Activated T-cell treated with anti-CD3 and anti-CD28 coated beads, Interleukin-2, amount 50 U/mL, for 4 hours (primary cell): ENCODE measurements at regions not wholly inside any gene's neighbourhood (a gene's known extent, or its start where the extent isn't known, plus 50 kb on each side); places are given as distances from the start of the nearest gene placed in this dataset.

Source experiments
- ATAC-seq, 2 donors: fragments of 200-7000 bp; cut with Tn5 transposase; one replicate each; pipeline ENCODE4 v1.10.0; 2021
- DNase-seq: peaks from one replicate; pipeline ENCODE4 v3.0.0-alpha.2; 2020
- H3K27me3 Mint-ChIP-seq: one replicate; pipeline ENCODE4 v1.8.0; 2021; ENCODE audit warnings: low read depth, mixed read lengths
- H3K36me3 Mint-ChIP-seq: one replicate; pipeline ENCODE4 v1.8.0; 2022; ENCODE audit warnings: mixed read lengths; ENCODE audit not compliant: insufficient read depth
- H3K4me1 Mint-ChIP-seq: one replicate; pipeline ENCODE4 v1.8.0; 2021; ENCODE audit warnings: low read depth, mixed read lengths
- H3K4me3 Mint-ChIP-seq: one replicate; pipeline ENCODE4 v1.8.0; 2021; ENCODE audit warnings: mild to moderate bottlenecking, moderate library complexity, mixed read lengths
- H3K9me3 Mint-ChIP-seq: one replicate; pipeline ENCODE4 v1.8.0; 2021; ENCODE audit warnings: mixed read lengths

- no peak for DNase-seq
- no peak for ATAC-seq
- Mint-ChIP-seq H3K4me3 (no peak overlapping the region), H3K36me3 (no peaks in the 10 kb centered on the region), H3K9me3 (peaks cover 16% of the 10 kb centered on the region), H3K27me3 (no peaks in the 10 kb centered on the region), H3K4me1 (no peaks in the 10 kb centered on the region)
Measured at GRCh38 chr2:21912405-21912804, 788.6 kb downstream of the TDRD15 start.

GRCh38 chr2:21915201-21915600, 791.4 kb downstream of the TDRD15 start:
- H3K27me3 Mint-ChIP-seq: no peaks in the 10 kb centered on the region
- H3K4me1 Mint-ChIP-seq: no peaks in the 10 kb centered on the region
- DNase-seq: no peak
- no peaks in the 10 kb centered on the region for H3K36me3 Mint-ChIP-seq
- H3K9me3 Mint-ChIP-seq: peaks cover 18% of the 10 kb centered on the region
- no peak for ATAC-seq
- no peak overlapping the region for H3K4me3 Mint-ChIP-seq

- Mint-ChIP-seq H3K27me3 (no peaks in the 10 kb centered on the region), H3K4me3 (no peak overlapping the region), H3K9me3 (peaks cover 10% of the 10 kb centered on the region), H3K4me1 (no peaks in the 10 kb centered on the region), H3K36me3 (no peaks in the 10 kb centered on the region)
- DNase-seq: no peak
- ATAC-seq: no peak
Measured at GRCh38 chr2:21916934-21917522, 793.3 kb downstream of the TDRD15 start.

- peaks cover 17% of the 10 kb centered on the region for H3K9me3 Mint-ChIP-seq
- H3K4me1 Mint-ChIP-seq: no peaks in the 10 kb centered on the region
- no peak for DNase-seq
- no peaks in the 10 kb centered on the region for H3K27me3 Mint-ChIP-seq
- H3K4me3 Mint-ChIP-seq: no peak overlapping the region
- ATAC-seq: no peak
- H3K36me3 Mint-ChIP-seq: no peaks in the 10 kb centered on the region
Measured at GRCh38 chr2:21920721-21921120, 797.0 kb downstream of the TDRD15 start.

DNA sequence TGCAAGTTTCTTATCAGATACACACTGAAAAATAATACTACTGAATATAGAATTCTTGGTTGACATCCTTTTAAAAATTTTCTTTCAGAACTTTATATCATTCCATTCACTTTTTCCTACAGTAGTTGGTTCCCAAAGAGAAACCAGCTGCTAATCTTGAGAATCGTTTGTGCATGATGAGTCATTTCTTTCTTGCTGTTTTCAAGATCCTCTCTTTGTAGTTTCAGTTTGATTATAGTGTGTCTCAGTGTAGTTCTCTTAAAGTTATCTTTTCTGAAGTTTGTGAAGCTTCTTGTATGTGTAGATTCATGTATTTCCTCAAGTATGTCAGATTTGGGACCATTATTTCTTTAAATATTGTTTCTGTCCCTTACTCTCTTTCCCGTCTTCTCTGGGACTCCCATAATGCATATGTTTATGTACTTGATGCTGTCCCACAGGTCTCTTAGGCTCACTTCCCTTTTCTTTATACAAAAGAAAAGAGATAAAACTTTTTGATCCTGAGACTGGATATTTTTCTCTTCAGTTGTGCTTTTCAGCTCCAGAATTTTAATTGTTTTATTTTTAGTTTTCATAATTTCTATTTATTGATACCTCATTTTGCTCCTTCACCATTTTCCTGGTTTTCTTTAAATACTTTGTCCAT, 801.0 kb downstream of the TDRD15 start:
- ATAC-seq: no peak
- H3K36me3 Mint-ChIP-seq: no peaks in the 10 kb centered on the region
- H3K9me3 Mint-ChIP-seq: peaks cover 16% of the 10 kb centered on the region
- no peak overlapping the region for H3K4me3 Mint-ChIP-seq
- no peaks in the 10 kb centered on the region for H3K4me1 Mint-ChIP-seq
- H3K27me3 Mint-ChIP-seq: no peaks in the 10 kb centered on the region
- no peak for DNase-seq

GRCh38 chr2:21928292-21928691, 804.5 kb downstream of the TDRD15 start:
- H3K27me3 Mint-ChIP-seq: no peaks in the 10 kb centered on the region
- H3K36me3 Mint-ChIP-seq: no peaks in the 10 kb centered on the region
- no peak for ATAC-seq
- H3K4me1 Mint-ChIP-seq: no peaks in the 10 kb centered on the region
- DNase-seq: no peak
- peaks cover 12% of the 10 kb centered on the region for H3K9me3 Mint-ChIP-seq
- H3K4me3 Mint-ChIP-seq: no peak overlapping the region

DNA sequence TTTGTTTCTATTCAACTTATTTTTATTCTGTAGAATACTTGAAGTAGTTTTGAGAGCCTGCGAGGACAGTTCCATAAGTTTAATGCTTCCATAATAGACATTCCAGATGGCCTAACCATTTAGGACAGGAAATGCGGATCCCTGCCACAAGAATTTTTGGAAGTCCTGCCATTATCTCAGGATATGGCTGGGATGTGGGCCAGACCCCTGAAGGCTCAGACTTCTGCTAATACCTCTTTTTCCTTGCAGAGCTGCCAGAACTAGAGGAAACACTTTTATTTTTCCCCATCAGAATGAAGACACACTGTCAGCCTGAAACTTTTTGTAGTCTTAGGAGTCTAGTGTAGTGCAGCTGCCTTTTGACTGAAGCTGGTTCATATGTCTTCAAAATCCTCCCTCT, 806.5 kb downstream of the TDRD15 start:
- ATAC-seq (no peak), DNase-seq (no peak)
- Mint-ChIP-seq H3K9me3 (peaks cover 12% of the 10 kb centered on the region), H3K27me3 (no peaks in the 10 kb centered on the region), H3K36me3 (no peaks in the 10 kb centered on the region), H3K4me3 (no peak overlapping the region), H3K4me1 (no peaks in the 10 kb centered on the region)

DNA sequence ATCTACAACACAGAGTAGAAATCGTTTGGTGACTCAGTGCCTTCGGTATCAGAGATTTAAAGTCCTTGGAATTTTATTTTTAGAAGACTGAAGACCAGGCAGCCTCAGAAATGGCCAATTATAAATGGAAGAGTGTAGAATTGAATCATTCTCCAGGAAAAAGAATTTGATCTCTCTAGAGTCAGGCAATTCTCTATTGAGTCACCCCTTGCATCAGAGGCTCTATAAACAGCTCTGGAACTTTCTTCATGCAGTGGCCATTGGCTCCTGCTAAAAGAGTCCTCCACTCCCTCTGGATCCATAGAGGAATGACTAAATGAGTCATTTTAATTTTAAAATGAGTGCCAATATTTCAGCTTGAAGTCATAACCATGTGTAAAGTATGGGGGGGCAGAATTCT, 816.2 kb downstream of the TDRD15 start:
- no peaks in the 10 kb centered on the region for H3K27me3 Mint-ChIP-seq
- no peaks in the 10 kb centered on the region for H3K36me3 Mint-ChIP-seq
- DNase-seq: no peak
- peaks cover 4% of the 10 kb centered on the region for H3K9me3 Mint-ChIP-seq
- no peak for ATAC-seq
- no peak overlapping the region for H3K4me3 Mint-ChIP-seq
- no peaks in the 10 kb centered on the region for H3K4me1 Mint-ChIP-seq

DNA sequence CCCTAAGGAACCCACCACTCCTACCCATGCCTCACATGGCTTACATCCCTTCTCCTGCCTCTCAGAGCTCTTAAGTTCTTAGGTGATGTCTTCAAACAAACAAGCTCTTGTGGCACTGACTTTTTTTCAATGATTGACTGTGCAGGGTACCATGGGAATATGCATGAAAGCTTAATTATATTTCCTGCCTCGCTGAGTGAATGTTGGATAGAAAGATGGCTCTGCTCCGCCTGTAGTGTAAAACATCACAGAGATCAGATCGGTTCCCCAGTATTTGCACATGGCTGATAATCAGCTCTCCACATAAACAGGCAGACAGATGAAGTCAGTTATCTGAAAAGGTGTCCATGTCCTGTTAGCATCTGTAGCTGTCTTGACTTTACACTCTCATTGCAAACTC, 820.8 kb downstream of the TDRD15 start:
- Mint-ChIP-seq H3K4me1 (no peaks in the 10 kb centered on the region), H3K4me3 (no peak overlapping the region), H3K9me3 (peaks cover 2% of the 10 kb centered on the region), H3K27me3 (no peaks in the 10 kb centered on the region), H3K36me3 (no peaks in the 10 kb centered on the region)
- ATAC-seq (no peak), DNase-seq (no peak)

- Mint-ChIP-seq H3K9me3 (no peaks in the 10 kb centered on the region), H3K27me3 (no peaks in the 10 kb centered on the region), H3K4me3 (no peak overlapping the region), H3K36me3 (no peaks in the 10 kb centered on the region), H3K4me1 (no peaks in the 10 kb centered on the region)
- ATAC-seq: no peak
- no peak for DNase-seq
Measured at GRCh38 chr2:21945658-21946057, 821.9 kb downstream of the TDRD15 start.

DNA sequence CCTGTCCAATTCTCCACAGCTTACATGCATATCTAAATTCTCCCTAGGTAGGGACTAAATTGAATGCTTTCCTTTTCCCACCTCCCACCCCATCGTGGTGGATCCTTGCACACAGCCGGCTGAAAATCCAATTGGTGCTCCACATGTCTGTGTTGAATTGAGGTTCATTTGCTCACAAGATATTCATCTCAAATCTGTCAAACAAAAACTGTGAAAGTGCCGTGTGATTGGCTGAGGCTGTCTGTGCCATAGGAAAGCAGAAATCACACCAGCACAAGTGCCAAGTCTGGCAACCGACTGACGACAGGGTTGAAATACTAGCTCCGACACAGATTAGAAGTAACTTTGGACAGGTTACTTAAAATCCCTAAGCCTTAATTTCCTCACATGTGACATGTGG, 823.3 kb downstream of the TDRD15 start:
- Mint-ChIP-seq H3K4me3 (no peak overlapping the region), H3K27me3 (no peaks in the 10 kb centered on the region), H3K36me3 (no peaks in the 10 kb centered on the region)

GRCh38 chr2:21966139-21966538, 842.4 kb downstream of the TDRD15 start:
- DNase-seq: no peak
- H3K4me1 Mint-ChIP-seq: no peaks in the 10 kb centered on the region
- no peaks in the 10 kb centered on the region for H3K36me3 Mint-ChIP-seq
- ATAC-seq: no peak
- no peaks in the 10 kb centered on the region for H3K27me3 Mint-ChIP-seq
- H3K9me3 Mint-ChIP-seq: peaks cover 10% of the 10 kb centered on the region
- no peak overlapping the region for H3K4me3 Mint-ChIP-seq

More for the DNA sequence above, 823.3 kb downstream of the TDRD15 start:
- H3K9me3 Mint-ChIP-seq: no peaks in the 10 kb centered on the region
- ATAC-seq: no peak
- DNase-seq: no peak
- H3K4me1 Mint-ChIP-seq: no peaks in the 10 kb centered on the region

GRCh38 chr2:21970971-21971370, 847.2 kb downstream of the TDRD15 start:
- Mint-ChIP-seq H3K9me3 (peaks cover 14% of the 10 kb centered on the region), H3K36me3 (no peaks in the 10 kb centered on the region), H3K27me3 (no peaks in the 10 kb centered on the region), H3K4me1 (no peaks in the 10 kb centered on the region), H3K4me3 (no peak overlapping the region)
- no peak for DNase-seq
- no peak for ATAC-seq

DNA sequence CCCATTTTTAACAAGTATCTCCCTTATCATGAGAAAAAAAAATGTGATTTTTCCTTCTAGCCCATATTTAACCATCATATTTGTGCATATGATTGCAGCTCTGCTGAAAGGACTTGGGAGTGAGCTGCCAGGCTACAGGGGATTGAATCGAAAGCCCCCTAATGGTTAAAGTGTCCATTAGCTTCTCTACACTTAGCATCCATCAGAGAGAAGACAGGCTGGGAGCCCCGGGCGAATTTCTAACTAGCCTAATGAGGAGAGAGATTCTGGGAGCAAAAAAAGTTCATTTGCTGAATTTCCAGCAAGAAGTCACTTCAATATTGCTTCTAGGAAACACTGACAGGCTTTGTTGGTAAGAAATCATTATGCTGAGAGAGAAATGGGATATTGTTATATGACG, 848.8 kb downstream of the TDRD15 start:
- no peaks in the 10 kb centered on the region for H3K36me3 Mint-ChIP-seq
- ATAC-seq: no peak

DNA sequence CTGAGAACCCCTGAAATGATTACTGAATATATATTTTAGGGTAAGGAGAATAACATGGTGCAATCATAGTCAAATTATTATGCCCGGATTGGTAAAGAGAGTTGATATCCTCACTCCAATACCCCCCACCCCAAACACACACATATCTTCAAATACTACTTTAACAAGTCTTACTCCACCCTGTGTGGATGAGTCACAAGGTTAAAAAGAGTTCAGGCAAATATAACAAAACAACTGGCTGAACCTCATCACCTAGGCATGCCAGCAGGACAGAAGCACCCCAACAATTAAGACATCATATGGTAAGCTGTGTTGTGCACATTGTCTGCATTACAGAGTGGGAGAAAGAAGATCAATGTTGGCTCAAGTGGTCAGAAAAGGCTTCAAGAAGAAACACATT, 857.4 kb downstream of the TDRD15 start:
- H3K36me3 Mint-ChIP-seq: no peaks in the 10 kb centered on the region
- no peak for DNase-seq
- no peak overlapping the region for H3K4me3 Mint-ChIP-seq

More for the DNA sequence above, 848.8 kb downstream of the TDRD15 start:
- no peak for DNase-seq
- H3K4me1 Mint-ChIP-seq: no peaks in the 10 kb centered on the region
- no peaks in the 10 kb centered on the region for H3K27me3 Mint-ChIP-seq
- peaks cover 19% of the 10 kb centered on the region for H3K9me3 Mint-ChIP-seq
- H3K4me3 Mint-ChIP-seq: no peak overlapping the region

More for the DNA sequence above, 857.4 kb downstream of the TDRD15 start:
- Mint-ChIP-seq H3K27me3 (no peaks in the 10 kb centered on the region), H3K4me1 (no peaks in the 10 kb centered on the region), H3K9me3 (peaks cover 11% of the 10 kb centered on the region)
- no peak for ATAC-seq
